Retinal pigment epithelial cell (primary cell): ENCODE measurements at regions not wholly inside any gene's neighbourhood (a gene's known extent, or its start where the extent isn't known, plus 50 kb on each side); places are given as distances from the start of the nearest gene placed in this dataset.

Experiments
- DNase-seq: peaks from one replicate; pipeline ENCODE4 v3.0.0-alpha.2; 2010; ENCODE audit warnings: low read depth
- H3K4me3 ChIP-seq: 2 replicates; pipeline ENCODE4 v1.5.1; 2011; ENCODE audit warnings: mild to moderate bottlenecking, low read length, control low read depth, moderate library complexity
- TF ChIP-seq, protein P1 (sequence below): conservative IDR thresholded peaks from 2 replicates; pipeline ENCODE4 v1.5.1; 2011; ENCODE audit warnings: low read depth, low read length, control low read depth, inconsistent platforms

DNA sequence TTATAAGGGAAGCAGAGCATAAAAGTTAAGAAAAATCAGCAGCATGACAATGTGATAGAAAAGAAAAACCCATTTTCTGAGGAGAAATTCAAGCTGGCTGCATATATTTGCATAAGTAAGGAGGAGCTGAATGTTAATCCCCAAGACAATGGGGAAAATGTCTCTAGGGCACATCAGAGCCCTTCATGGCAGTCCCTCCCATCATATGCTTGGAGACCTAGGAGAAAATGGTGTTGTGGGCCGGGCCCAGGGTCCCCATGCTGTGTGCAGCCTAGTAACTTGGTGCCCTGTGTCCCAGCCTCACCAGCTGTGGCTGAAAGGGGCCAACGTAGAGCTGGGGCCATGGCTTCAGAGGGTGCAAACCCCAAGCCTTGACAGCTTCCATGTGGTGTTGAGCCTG lies 100.6 kb upstream of the PLPPR4 start:
- TF ChIP-seq, protein P1, sequence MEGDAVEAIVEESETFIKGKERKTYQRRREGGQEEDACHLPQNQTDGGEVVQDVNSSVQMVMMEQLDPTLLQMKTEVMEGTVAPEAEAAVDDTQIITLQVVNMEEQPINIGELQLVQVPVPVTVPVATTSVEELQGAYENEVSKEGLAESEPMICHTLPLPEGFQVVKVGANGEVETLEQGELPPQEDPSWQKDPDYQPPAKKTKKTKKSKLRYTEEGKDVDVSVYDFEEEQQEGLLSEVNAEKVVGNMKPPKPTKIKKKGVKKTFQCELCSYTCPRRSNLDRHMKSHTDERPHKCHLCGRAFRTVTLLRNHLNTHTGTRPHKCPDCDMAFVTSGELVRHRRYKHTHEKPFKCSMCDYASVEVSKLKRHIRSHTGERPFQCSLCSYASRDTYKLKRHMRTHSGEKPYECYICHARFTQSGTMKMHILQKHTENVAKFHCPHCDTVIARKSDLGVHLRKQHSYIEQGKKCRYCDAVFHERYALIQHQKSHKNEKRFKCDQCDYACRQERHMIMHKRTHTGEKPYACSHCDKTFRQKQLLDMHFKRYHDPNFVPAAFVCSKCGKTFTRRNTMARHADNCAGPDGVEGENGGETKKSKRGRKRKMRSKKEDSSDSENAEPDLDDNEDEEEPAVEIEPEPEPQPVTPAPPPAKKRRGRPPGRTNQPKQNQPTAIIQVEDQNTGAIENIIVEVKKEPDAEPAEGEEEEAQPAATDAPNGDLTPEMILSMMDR = no peak
- H3K4me3 ChIP-seq = no peak overlapping the region
- no peak for DNase-seq

DNA sequence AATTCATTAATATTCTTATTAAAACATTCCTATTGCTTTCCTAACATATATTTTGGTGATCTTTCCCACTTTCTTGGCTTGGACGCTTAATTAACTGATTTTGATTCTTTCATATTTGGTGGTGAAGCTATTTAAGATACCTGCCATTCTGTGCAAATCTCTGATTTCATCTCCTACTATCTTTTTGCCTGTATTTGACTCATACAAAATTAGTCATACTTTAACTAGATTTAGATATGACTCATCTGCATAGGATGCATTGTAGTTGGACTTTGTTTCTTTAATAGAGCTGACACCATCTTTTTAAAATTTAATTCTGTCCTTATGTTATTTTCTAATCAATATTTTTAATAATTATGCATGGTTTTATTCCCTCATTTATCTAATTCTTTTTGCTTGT lies 93.8 kb upstream of the PLPPR4 start:
- H3K4me3 ChIP-seq = no peak overlapping the region
- DNase-seq = no peak
- TF ChIP-seq, protein P1 = no peak

DNA sequence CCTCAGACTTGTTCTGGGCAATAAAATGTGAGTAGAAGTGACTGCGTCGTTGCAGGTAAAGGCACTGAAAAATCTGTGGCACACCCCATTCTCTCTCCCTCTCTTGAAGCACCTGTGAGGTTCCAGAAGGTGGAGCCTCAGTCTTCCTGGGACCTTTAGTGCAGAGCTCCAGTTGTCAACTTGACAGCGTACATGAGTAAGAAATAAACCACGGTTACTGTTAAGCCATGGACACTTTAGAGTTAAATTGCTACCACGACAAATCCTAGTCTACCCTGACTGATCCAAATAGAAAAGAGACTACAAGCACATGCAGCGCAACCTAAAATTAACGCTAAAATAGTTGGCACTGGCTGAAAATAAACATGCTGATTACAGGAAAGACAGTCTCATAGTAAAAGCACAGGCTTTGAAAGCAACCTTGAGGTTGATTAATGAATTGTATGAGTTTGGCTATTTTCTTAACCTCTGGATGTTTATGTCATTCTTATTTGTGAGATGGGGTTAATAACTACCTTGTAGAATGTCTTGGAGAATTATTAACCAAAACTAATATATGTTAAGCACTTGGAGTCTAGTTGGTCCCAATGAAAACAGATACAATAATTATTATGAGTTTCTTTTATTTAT lies 93.0 kb upstream of the PLPPR4 start:
- no peak overlapping the region for H3K4me3 ChIP-seq
- TF ChIP-seq, protein P1 = no peak
- no peak for DNase-seq

DNA sequence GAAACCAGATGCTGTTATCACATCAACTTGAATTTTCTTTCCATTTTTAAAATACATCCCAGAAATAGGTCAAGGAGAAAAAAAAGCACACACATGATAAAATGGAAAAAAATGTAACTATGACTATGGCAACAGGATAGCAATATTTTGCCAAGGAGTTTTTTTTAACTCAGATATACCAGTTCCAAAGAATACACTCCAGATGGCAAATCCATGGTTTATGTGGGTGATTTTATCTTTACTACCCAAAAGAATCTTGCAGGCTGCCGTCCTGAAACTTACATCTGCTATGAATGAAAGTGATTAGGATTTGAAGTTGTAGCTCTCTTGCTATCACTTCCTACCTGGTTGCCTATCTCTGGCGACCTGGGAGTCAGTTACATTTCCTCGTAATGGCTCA lies 91.0 kb upstream of the PLPPR4 start:
- DNase-seq = no peak
- no peak overlapping the region for H3K4me3 ChIP-seq
- TF ChIP-seq, protein P1 = no peak

DNA sequence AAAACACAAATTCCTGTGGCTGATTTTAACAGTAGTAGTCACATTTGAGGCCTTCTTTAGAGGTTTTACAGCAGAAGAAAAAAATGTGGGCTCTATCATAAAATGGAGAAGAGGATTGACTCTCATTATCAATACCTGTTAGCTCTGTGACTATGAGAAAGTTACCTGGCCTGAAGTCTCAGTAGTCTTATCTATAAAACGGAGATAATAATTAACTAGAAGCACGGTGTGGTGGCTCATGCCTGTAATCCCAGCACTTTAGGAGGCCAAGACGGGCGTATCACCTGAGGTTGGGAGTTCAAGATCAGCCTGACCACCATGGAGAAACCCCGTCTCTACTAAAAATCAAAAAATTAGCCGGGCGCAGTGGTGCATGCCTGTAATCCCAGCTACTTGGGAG lies 90.4 kb upstream of the PLPPR4 start:
- no peak overlapping the region for H3K4me3 ChIP-seq

DNA sequence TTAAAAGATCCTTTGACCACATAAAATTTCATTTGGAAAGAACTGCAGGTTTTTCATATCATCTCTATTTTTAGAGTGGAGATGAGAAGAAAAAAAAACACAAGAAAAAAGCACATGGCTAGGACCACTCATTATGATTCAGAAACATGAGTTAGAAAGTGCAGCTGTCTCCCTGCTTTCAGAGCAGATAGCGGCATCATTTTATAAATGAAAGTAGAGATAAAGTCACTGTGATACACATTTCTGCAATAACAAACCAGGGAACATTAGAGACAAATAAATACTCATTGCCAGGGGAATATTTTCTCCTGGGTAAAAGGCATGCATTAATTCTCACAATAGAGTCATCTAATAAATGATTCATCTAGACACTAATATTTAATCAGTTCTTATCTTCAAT lies 87.5 kb upstream of the PLPPR4 start:
- no peak overlapping the region for H3K4me3 ChIP-seq
- TF ChIP-seq, protein P1 = no peak
- no peak for DNase-seq

More for the DNA sequence above, 90.4 kb upstream of the PLPPR4 start:
- TF ChIP-seq, protein P1 = no peak
- no peak for DNase-seq

DNA sequence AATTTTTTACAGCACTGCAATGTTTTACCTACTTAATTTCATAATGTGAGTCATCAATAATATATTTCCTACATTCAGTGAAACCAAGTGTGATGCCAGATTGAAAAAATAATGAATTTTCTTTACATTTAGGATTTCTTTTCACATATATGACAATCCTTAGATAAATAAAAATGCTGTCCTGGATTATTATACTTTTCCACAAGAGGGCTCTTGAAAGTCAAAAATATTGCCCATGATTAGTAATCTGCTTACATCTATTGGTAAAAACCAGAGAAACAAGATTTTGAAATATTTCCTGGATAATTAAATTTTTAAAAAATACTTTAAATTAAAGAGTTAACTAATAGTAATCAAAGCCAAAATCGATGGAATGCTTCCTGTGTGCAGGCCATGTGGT lies 86.8 kb upstream of the PLPPR4 start:
- DNase-seq = no peak
- no peak overlapping the region for H3K4me3 ChIP-seq
- TF ChIP-seq, protein P1 = no peak
